Anterior cingulate cortex (tissue), 58 donors: ENCODE measurements at regions not wholly inside any gene's neighbourhood (a gene's known extent, or its start where the extent isn't known, plus 50 kb on each side); places are given as distances from the start of the nearest gene placed in this dataset.
"Not testable (repeated sequence)": the region's sequence is repeated elsewhere in the genome, so short reads cannot be mapped to it uniquely, and the experiment has no call there.

Source experiments
- DNase-seq, 58 donors: peaks; one replicate each; lab custom pipeline; 2025; lab: John Stamatoyannopoulos, UW

DNA sequence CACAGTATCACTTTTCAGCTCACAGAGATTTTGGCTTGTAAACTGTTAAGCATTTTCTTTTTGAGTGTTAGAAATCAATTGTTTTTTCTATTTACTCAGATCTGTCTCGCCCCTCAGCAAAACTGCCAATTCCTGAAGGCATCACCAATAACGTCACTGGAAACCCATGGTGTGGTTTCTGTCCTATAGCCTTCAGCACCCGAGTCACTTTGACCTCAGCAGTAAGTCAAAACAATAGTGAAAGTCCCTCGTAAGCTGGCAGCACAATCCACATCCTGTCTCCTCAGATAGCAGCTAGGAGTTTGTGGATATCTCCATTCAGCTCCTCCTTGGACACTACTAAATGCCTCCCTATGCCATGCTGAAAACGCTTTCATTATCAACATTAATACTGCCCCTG, 1787.4 kb upstream of the ADGRL3 start:
- DNase-seq = no peak

DNA sequence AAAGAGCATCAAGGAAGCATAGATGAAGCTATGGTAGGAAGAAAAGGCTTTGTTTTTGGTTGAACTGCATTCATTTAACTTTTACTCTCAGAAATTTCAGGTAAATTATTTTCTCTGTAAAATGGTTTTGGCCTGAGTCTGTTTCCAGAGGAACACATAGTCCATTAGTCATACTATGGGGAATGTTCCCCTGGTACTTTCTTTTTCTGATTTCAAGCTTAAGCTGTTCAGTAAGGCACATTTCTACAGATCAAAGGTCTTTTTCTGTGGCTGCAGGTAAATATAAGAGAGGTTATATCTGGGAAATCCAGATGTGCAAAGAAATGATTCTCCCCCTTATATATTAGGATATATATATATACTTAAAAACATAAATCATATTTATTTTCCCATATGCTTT, 1744.4 kb upstream of the ADGRL3 start:
- DNase-seq = no peak

DNA sequence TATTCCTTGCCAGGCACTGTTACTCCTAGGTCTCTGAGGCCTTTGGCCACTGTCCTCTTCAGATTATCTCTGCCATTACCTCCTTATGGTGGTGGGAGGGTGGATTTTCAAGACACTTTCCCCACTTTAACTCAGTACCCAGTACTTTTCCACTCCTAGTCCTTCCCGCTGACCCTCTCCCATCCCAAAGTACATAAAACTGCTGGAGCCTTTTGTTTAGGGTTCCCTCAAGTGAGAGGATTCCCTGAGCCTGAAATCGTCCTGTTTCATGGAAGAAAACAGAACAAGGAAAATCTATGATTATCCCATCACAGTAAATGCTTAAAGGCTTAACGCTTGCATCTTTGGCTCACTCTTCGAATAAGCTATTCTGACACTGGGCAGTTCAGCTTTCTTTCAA, 1742.5 kb upstream of the ADGRL3 start:
- no peak for DNase-seq

DNA sequence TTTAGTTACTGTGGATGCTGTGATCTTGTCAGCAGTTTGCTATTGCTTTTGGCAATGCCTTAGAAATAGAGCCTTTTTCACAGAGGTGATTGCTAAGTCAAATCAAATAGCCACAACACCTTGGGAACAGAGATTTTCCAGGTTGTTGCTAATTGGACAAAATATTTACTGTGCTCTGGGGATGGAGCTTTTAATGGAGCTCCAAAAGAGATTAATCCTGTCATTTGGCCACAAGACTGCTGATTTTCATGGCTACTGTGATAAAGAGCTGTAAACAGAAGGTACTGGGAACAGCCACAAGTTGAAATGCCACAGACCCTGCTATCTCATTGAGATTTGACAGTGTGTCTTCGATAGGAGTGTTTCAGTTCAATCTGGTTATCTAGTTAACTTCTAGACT, 1715.2 kb upstream of the ADGRL3 start:
- no peak for DNase-seq

DNA sequence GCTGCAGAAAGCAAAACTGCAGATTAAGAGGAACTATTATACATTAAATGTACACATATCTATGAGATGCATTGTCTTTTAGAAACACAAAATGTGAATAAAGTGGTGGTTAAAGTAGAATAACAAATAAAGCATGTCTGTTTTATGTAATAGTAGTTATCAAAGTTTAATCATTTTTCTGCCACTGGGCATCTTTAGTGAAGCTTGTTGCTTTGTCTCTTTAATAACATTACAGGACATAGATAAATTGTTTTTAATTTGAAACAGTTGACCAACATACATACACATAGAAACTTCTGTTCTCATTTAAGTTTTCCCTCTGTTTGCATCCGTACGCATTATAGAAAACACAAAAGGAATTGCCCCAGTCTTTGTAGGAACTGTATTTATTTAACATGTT, 1700.0 kb upstream of the ADGRL3 start:
- no peak for DNase-seq

DNA sequence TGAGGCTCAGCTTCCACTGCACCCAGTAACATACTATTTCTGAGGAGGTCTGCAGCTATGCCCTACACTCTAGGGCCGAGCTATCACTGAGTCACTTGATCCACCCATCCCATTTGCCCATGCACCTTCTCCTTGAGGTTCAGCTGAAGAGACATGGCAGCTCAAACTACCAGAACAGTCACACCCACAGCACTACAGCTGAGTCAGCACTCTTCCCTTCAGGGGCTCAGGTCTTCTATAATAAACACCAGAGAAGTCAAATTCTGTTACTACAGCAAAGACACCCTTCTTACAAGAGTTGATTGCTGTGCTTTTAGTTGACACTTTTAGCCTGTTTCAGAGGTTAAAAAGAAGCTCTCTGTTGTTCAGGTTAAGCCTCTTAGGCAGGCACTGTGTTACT, 1696.4 kb upstream of the ADGRL3 start:
- no peak for DNase-seq

DNA sequence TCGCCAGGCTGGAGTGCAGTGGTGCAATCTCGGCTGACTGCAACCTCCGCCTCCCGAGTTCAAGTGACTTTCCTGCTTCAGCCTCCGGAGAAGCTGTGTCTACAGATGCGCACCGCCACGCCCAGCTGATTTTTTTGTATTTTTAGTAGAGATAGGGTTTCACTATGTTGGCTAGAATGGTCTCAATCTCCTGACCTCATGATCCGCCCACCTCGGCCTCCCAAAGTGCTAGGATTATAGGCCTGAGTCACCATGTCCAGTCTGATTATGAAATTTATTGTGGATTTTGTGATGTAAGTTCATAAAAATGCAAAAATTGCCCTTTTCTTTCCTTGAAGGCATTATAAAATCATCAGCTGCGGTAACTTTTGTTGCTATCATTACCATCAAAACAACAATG, 1688.3 kb upstream of the ADGRL3 start:
- not testable (repeated sequence) for DNase-seq

DNA sequence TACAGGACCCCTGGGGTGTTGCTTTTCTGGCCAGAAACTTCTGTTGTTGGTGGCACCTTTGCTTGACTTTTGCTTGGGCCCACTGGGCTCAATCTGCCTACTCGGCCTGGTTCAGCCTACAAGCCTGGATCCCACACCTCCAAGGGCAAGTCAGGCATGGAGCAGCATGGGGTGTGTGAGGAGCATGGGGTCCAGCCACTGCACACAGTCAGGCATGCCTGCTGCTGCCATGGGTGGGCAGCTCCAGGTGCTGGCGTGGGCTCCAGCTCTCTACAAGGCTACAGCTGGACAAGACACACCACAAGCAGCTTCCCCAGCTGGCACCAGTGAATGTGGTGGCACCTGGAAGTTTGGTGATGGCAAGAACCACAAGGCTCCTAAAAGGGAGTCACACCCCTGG, 1683.1 kb upstream of the ADGRL3 start:
- DNase-seq = no peak

DNA sequence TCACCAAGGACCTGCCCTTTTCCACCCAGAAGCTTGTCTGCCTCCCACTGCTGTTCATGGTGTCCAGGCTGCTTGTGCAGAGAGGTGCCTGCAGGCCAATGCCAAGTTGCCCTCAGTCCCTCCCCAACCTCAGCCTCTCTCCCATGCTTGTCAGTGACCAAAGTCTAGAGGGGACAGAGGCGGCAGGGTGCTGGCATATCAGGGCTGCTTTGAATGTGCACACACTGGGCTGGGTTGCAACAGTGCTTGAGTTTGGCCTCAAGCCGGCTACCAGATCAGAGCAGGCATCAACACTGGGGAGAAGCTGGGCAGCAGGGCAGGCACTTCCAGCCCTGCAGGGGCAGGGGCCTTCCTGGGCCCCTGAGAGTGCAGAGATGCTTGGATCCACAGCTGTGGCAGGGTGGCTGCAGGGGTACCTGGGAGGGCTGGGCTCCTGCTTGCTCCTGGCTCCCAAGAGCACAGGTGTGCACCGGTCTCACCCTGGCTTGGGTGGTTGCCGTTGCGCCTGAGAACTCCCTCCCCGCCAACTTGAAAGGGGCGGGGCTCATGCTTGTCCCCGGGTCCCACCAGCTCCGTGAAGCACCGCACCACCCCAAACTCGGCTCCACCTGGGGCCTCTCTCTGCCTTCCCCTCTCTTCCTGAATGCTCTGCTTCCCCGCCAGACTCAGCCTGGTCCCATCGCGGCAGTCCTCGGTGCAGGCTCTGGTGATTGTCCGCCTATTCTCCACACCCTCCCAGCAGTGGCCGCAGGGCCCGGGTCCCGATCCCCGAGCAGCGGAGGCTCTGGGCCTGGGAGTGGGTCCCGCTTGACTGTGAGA, 1681.9 kb upstream of the ADGRL3 start:
- no peak for DNase-seq

DNA sequence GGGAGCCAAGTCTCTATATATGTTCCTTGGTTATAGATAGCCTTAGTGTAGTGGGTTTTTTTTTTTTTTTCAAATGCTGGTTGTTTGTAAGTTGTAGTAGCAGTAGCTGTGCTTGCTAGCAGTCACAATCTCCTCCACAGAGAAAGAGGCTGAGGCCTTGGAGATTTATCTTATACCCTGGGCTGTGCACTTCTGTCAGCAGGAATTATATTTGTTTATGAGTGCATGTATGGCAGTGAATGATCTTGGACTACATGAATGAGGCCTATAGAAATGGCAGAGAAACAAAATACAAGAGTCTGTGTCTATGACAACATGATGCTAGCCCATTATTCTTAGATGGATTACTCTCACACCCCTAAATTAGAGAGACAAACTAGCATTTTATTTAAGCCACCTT, 1674.2 kb upstream of the ADGRL3 start:
- DNase-seq = no peak

DNA sequence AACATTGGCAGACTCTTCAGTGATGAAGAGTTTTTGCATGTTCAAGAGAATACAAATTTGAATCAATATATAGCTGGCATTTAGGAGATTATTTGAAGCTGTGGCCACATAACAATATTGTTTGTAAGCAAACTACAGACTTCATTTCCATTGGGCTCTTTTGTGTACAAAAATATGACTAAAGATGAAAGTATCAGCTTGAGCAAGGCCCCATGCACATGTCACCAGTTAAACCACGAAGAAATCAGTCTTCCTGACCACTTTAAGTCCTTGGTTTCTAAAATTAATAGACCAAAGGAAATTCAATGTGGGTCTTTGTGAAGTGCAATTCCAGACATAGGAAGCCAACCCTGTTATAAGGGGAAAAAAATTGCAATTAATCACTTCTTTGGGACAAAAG, 1664.6 kb upstream of the ADGRL3 start:
- no peak for DNase-seq

DNA sequence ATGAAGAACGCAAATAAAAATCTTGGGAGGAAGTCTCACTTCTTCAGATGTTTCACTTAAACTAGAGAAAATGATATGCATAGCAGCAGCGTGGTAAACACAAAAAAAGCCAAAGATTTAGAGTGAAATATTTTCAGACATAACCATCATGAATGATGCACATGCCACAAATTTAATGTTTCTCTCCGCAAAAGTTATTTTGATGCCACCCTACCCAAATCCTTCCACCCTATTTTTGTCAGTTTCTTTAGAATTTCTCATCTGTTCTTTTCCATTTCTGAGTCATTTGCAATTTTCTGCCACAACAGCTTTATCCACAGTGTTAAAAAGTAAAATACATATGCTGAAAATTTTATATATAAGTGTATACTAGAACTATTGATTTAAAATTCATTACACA, 1663.7 kb upstream of the ADGRL3 start:
- no peak for DNase-seq

DNA sequence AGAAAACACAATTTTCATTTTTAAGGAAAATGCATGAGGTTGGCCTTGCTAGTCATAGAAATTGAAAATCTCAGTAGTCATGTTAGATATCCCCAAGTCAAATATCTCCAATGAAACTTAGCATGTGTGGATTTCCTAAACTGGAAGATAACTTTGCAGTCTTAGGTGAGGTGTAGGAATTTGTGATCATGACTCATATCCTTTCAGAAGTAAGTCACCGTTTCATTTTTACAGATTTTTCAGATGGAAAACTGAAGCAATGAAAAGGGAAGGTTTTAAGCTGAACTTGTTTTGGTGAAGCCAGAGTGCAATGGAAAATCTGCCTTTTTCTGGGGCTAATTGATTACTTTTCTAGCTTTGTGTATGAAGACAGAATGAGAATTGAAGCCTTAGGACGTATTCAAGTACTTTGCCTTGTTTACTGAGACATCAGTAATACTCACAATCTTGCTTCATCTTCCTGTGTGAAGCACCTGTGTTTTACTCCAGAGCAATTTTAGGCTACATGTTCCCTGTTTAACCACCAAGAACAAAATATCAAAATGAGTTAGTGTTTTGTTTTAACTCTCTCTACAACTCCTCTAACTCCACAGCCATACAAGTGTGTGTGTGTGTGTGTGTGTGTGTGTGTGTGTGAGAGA, 1662.8 kb upstream of the ADGRL3 start:
- DNase-seq = no peak

DNA sequence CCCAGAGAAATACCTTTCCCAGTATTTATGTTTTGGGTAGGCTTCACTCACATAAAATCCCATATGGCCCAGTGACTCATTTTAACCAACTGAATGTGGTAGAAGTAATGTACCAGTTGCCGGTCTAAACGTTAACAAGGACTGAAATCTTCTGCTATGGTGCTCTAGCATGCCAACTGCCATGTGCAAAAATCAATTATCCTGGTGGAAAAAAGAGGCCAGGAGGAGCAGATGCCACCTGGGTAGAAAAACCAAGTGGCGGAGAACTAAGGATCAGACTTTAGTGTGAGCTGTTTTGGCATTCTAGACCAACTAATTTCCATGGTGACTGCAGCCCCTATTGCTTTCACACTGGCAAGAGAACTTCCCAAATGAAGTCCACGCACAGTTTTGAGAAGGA, 1660.7 kb upstream of the ADGRL3 start:
- DNase-seq = no peak

DNA sequence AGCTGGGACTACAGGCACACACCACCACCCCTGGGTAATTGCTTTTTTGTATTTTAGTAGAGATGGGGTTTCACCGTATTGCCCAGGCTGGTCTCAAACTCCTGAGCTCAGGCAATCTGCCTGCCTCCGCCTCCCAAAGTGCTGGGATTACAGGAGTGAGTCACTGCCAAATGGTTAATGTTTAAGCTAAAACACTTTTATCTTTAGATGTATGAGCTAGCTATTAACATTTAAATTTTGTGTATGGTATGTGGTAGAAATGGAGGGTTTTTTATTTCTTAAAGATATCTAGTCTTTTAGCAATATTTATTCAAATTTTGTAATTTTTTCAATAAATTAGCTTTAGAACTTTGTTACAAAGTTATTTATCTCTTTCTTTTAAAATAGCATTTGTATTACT, 1659.8 kb upstream of the ADGRL3 start:
- no peak for DNase-seq

DNA sequence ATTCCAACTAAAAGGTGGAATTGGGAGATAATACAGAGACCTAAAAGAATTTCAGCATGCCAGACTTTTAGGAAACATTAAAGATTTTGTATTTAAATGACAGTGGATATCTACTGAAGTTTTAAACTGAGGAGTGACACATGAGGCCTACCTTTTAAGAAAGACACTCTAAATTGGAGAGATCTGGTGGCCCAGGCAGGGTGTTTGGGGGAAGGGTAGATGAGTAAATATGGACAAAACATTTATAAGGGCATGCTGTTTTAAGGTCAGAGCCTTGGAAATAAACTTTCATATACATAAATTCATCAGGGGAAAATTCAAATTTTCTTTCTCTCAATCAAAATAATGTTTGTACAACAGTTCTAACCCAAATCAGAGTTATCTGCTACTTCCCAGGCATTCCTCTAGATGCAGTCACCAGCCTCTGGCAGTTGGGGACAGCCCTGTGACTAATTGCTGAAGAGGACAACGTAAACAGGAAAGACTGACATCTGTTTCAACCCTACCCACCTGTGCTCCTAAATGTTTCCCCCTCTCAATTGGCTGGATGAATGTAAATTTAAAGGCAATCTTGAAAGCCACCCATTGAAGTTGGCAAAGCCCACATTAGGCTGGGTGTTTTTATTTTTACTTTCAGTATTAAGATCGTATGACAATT, 1646.9 kb upstream of the ADGRL3 start:
- DNase-seq = no peak

DNA sequence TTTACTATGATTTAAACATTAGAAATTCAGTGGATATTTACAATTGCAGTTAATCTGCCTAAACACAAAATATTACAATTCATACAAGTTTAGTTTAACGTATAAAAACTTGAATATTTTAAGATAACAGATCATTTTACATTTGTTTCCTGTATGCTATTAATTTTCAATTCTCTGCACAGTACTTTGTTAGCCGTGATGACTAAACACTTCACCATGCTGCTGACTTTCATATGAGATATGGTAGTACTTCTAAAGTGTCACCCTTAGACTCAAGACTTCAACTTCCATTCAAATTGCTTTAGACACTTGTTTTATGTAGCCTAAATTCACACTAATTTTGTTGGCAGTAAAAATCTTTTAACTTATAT, 1646.4 kb upstream of the ADGRL3 start:
- DNase-seq = no peak

DNA sequence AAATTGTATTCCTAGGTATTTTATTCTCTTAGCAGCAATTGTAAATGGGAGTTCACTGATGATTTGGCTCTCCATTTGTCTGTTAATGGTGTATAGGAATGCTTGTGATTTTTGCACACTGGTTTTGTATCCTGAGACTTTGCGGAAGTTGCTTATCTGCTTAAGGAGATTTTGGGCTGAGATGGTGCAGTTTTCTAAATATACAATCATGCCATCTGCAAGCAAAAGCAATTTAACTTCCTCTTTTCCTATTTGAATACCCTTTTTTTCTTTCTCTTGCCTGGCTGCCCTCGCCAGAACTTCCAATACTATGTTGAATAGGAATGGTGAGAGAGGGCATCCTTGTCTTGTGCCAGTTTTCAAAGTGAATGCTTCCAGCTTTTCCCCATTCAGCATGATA, 1643.9 kb upstream of the ADGRL3 start:
- DNase-seq = not testable (repeated sequence)

DNA sequence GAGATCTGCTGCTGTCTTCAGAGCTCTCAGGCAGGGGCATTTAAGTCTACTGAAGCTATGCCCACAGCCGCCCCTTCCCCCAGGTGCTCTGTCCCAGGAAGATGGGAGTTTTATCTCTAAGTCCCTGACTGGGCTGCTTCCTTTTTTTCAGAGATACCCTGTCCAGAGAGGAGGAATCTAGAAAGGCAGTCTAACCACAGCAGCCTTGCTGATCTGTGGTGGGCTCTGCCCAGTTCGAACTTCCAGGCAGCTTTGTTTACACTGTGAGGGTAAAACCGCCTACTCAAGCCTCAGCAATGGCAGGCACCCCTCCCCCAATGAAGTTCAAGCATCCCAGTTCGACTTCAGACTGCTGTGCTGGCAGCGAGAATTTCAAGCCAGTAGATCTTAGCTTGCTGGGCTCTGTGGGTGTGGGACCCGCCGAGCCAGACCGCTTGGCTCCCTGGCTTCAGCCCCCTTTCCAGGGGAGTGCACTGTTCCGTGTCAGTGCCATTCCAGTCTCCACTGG, 1639.9 kb upstream of the ADGRL3 start:
- DNase-seq = not testable (repeated sequence)

DNA sequence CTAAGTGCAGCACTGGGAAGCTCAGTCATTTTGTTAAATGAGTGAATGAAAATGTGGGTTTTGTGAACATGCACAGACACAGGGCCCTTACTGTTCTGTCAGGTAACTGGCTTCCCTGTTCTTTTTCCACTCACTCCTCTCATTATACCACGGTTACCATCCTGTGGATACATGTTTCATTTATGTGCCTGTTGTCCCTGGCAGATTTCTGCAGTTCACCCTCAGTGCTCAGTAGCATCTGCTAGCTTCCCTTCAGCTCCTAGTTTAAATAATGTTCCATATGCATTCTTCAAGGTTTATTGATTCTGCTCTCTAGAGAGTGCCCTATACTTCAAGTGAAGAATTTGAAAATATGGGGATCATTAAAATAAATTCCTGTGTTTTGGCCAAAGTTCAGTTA, 1634.3 kb upstream of the ADGRL3 start:
- no peak for DNase-seq

DNA sequence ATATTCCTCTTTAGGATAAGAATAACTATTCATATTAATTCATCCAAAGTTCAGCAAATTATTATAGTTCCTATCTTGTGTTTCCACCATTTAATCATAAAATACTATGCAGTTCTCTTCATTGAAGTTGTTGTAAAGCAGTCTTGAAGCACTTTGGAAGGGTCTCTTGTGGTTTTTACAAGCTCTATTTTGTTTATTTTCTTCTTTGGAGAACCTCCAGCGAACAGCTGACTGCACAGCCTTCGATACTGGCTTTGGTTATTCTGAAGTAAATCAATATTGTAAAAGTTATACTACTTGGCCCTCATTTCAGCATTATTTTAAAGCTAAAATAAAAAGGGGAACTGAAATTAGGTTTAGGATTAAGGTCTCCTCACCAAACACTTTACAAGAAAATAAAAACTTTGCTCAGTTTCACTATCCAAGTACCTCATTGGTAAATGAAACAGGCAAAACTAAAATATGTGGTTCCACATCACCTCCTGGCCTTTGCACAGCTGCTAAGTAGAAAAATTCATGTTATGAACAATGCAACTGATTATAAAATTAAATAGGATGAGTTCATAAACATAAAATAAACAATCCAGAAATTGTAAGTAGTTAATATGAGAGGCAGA, 1629.2 kb upstream of the ADGRL3 start:
- DNase-seq = no peak
